Esophagus muscularis mucosa (tissue), 4 donors: ENCODE measurements at regions not wholly inside any gene's neighbourhood (a gene's known extent, or its start where the extent isn't known, plus 50 kb on each side); places are given as distances from the start of the nearest gene placed in this dataset.

Experiments
- DNase-seq: peaks from one replicate; pipeline ENCODE4 v3.0.0-alpha.2; 2017; ENCODE audit errors: extremely low spot score
- H3K27ac ChIP-seq, 4 donors: fragments of 200-600 bp; sonication (generic); replicated peaks in 1 of 4; 1 replicate in 3 of 4; 2 replicates in 1 of 4; pipeline ENCODE4 v1.5.1; 2016 to 2019; ENCODE audit warnings: mild to moderate bottlenecking in 1 of 4
- H3K27me3 ChIP-seq, 4 donors: fragments of 200-600 bp; sonication (generic); one replicate each; pipeline versions ENCODE4 v1.5.1 to v1.6.0; 2016 to 2019
- H3K36me3 ChIP-seq, 4 donors: fragments of 200-600 bp; sonication (generic); one replicate each; pipeline ENCODE4 v1.5.1; 2016 to 2019
- H3K4me1 ChIP-seq, 4 donors: fragments of 200-600 bp; sonication (generic); one replicate each; pipeline ENCODE4 v1.5.1; 2016 to 2019
- H3K4me3 ChIP-seq, 4 donors: fragments of 200-600 bp; sonication (generic); 1 replicate in 2 of 4; 2 replicates in 2 of 4; pipeline ENCODE4 v1.5.1; 2016 to 2019; ENCODE audit warnings: mild to moderate bottlenecking in 4 of 4, moderate library complexity in 1 of 4
- H3K9me3 ChIP-seq, 4 donors: fragments of 200-600 bp; sonication (generic); 1 replicate in 3 of 4; 2 replicates in 1 of 4; pipeline ENCODE4 v1.5.1; 2016 to 2019
- CTCF ChIP-seq, 3 experiments: fragments of 200-600 bp in 2 of 3; fragments of 450-650 bp in 1 of 3; sonication (generic) in 2 of 3; IDR thresholded peaks; one replicate each; pipeline ENCODE4 v1.5.1; 2017 to 2019; ENCODE audit warnings: antibody characterized with exemption in 3 of 3, mild to moderate bottlenecking in 2 of 3, moderate library complexity in 1 of 3
- EP300 ChIP-seq: sonication (generic); formaldehyde crosslinking; IDR thresholded peaks from one replicate; pipeline ENCODE4 v1.6.1; 2017; ENCODE audit warnings: antibody characterized with exemption
- POLR2A ChIP-seq: fragments of 450-650 bp; IDR thresholded peaks from one replicate; pipeline ENCODE4 v1.6.1; 2017; ENCODE audit warnings: antibody characterized with exemption, moderate library complexity, mild to moderate bottlenecking, low read depth
- POLR2AphosphoS5 ChIP-seq, 2 donors: sonication (generic); formaldehyde crosslinking; IDR thresholded peaks; one replicate each; pipeline ENCODE4 v1.6.1; 2017; ENCODE audit warnings: antibody characterized with exemption in 2 of 2
- WGBS: methylation state at CpG from one replicate; pipeline ENCODE4 v1.1.5; 2018; 5-methylcytosine and 5-hydroxymethylcytosine counted together
- intact Hi-C: fragments of 100-400 bp; cut with DNase I; formaldehyde crosslinking; loops from one replicate; pipeline ENCODE4 v1.15.1; 2023

DNA sequence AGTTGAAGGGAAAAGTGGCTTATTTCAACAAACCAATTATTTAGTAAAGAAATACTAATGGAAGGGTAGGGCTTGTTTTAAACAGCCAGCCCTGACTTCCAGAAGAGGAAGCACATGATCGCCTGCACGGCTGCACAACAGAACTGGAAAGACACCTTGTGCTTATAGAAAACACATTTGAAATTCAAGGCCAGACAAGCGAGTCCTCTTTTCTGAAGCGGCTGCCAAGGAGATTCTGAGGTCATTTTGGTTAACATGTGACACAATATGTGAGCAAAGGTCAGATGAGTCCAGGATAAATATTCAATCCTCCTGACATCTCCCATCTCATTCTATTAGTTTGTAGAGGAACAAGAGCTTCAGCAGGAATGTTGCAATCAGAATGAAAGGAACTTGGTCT is 461.4 kb upstream of the ST8SIA4 start:
- Histone ChIP-seq H3K9me3 (no peaks in the 10 kb centered on the region), H3K4me1 (peaks cover 0 to 5% (median 0%) of the 10 kb centered on the region in 4 donors), H3K4me3 (no peak overlapping the region), H3K36me3 (no peaks in the 10 kb centered on the region), H3K27ac (no peak overlapping the region), H3K27me3 (no peaks in the 10 kb centered on the region)
- no peak for DNase-seq
- no peak for TF ChIP-seq POLR2A
- TF ChIP-seq POLR2AphosphoS5 (IDR thresholded peaks at IDR 0.05), result no peak
- TF ChIP-seq EP300, result no peak
- TF ChIP-seq CTCF (IDR thresholded peaks at IDR 0.05), result no peak
- intact Hi-C loops, result no loop called here
- WGBS, result 31% methylated on average over 4 of the region's 4 CpGs

DNA sequence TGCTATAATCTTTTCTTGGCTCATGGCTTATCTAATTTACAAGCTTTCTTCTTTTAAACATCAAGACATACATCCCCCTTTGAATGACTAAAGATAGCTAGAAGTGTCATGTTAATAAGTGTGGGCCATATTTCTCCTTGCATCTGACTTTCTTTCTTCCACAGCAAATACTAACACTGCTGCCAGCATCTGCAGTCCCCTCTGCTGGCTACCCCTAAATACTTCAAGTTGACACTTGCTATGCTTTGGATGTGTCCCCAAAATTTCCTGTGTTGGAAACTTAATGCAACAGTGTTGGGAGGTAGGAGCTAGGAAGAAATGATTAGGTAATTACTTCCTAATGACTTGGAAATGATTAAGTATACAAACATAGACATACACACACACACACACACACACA is 459.0 kb upstream of the ST8SIA4 start:
- DNase-seq, result no peak
- Histone ChIP-seq H3K36me3 (no peaks in the 10 kb centered on the region), H3K4me3 (no peak overlapping the region), H3K9me3 (no peaks in the 10 kb centered on the region), H3K4me1 (peaks cover 0 to 5% (median 0%) of the 10 kb centered on the region in 4 donors), H3K27me3 (no peaks in the 10 kb centered on the region), H3K27ac (no peak overlapping the region)
- intact Hi-C loops, result no loop called here
- TF ChIP-seq CTCF (IDR thresholded peaks at IDR 0.05) (no peak), POLR2A (no peak), POLR2AphosphoS5 (IDR thresholded peaks at IDR 0.05) (no peak), EP300 (no peak)

DNA sequence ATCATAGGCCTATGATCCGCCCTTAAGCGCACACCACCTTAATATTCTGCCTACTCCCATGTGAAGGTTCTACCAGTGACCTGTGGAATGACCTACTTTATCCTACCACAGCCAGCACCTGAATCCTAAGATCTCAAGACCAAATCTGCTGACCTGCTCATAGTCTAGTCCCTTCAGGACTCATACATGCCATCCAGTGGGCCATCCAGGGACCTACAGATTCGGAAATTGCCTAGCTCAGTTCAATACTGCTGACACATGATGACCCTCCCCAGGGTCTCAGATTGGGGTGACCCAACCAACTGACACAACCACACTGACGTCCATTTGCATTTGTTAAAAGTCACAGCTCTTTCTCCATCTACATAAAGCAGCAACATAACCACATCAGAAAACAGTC is 443.8 kb upstream of the ST8SIA4 start:
- H3K9me3 ChIP-seq, result peaks cover 0 to 6% (median 2%) of the 10 kb centered on the region in 4 donors
- no peak overlapping the region for H3K4me3 ChIP-seq
- H3K27me3 ChIP-seq, result no peaks in the 10 kb centered on the region
- WGBS, result 100% methylated on average over 2 of the region's 4 CpGs
- no peaks in the 10 kb centered on the region for H3K36me3 ChIP-seq
- intact Hi-C loops, result no loop called here
- DNase-seq, result no peak
- no peaks in the 10 kb centered on the region for H3K4me1 ChIP-seq
- no peak overlapping the region for H3K27ac ChIP-seq
- no peak for TF ChIP-seq POLR2AphosphoS5 (IDR thresholded peaks at IDR 0.05)
- TF ChIP-seq CTCF (IDR thresholded peaks at IDR 0.05), result no peak

DNA sequence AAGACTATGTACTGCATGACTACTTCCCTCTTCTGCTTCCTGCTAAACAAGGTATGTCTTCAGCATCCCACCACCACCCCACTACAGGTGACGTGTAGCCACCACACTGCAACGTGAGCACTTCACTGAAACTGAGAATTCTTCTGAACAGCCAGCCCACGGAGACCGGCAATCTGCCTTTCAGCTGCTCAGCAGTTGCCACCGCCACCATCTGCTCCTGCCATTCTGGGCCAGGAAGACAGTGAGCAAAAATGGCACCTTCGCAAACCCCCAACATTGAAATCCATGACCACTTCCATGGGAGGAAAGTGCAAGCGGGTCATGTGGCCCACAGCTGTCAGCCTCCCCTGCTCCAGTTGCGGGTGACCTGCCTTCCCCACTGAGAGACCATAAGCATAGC is 443.4 kb upstream of the ST8SIA4 start:
- no peak overlapping the region for H3K27ac ChIP-seq
- no peaks in the 10 kb centered on the region for H3K4me1 ChIP-seq
- 91% methylated on average over 8 of the region's 8 CpGs for WGBS
- H3K27me3 ChIP-seq, result no peaks in the 10 kb centered on the region
- DNase-seq, result no peak
- H3K36me3 ChIP-seq, result no peaks in the 10 kb centered on the region
- TF ChIP-seq CTCF (IDR thresholded peaks at IDR 0.05), result no peak
- no peak overlapping the region for H3K4me3 ChIP-seq
- peaks cover 0 to 6% (median 2%) of the 10 kb centered on the region in 4 donors for H3K9me3 ChIP-seq
- intact Hi-C loops, result no loop called here

- Histone ChIP-seq H3K4me1 (no peaks in the 10 kb centered on the region), H3K4me3 (no peak overlapping the region), H3K27ac (no peak overlapping the region), H3K36me3 (no peaks in the 10 kb centered on the region), H3K9me3 (no peaks in the 10 kb centered on the region), H3K27me3 (no peaks in the 10 kb centered on the region)
- intact Hi-C loops, result no loop called here
- 94% methylated on average over 2 of the region's 2 CpGs for WGBS
- no peak for DNase-seq
- no peak for TF ChIP-seq POLR2AphosphoS5 (IDR thresholded peaks at IDR 0.05)
- TF ChIP-seq CTCF (IDR thresholded peaks at IDR 0.05), result no peak
- TF ChIP-seq EP300, result no peak
- no peak for TF ChIP-seq POLR2A
These were observed 435.1 kb upstream of the ST8SIA4 start for GRCh38 chr5:101338226-101338625.
